ENCODE measurements at regions not wholly inside any gene's neighbourhood (a gene's known extent, or its start where the extent isn't known, plus 50 kb on each side); places are given as distances from the start of the nearest gene placed in this dataset.
"Not testable (repeated sequence)": the region's sequence is repeated elsewhere in the genome, so short reads cannot be mapped to it uniquely, and the experiment has no call there.

GRCh38 chr14:103243764-103244737 lies 90.0 kb upstream of the EIF5 start:
- no peak for TF ChIP-seq CTCF (IDR thresholded peaks at IDR 0.05; ENCODE audit: low read length, missing control alignments)
- no peak overlapping the region for H3K4me3 ChIP-seq (replicated peaks; ENCODE audit: low read depth, low read length)
- peak; percentile 16 for DNase-seq (ENCODE audit: low read depth)

- not testable (repeated sequence) for H3K4me3 ChIP-seq (replicated peaks; ENCODE audit: low read depth, low read length)
- DNase-seq (ENCODE audit: low read depth), result peak; percentile 43
Observed at GRCh38 chr14:103245624-103246031, 88.4 kb upstream of the EIF5 start.

GRCh38 chr14:103246070-103246469 lies 88.0 kb upstream of the EIF5 start:
- no peak for TF ChIP-seq CTCF (IDR thresholded peaks at IDR 0.05; ENCODE audit: low read length, missing control alignments)
- DNase-seq (ENCODE audit: low read depth), result no peak
- no peak overlapping the region for H3K4me3 ChIP-seq (replicated peaks; ENCODE audit: low read depth, low read length)

GRCh38 chr14:103247169-103247606 lies 86.8 kb upstream of the EIF5 start:
- peak; percentile 23 for DNase-seq (ENCODE audit: low read depth)
- H3K4me3 ChIP-seq (replicated peaks; ENCODE audit: low read depth, low read length), result no peak overlapping the region
- TF ChIP-seq CTCF (IDR thresholded peaks at IDR 0.05; ENCODE audit: low read length, missing control alignments), result no peak

- no peak for DNase-seq (ENCODE audit: low read depth)
- no peak overlapping the region for H3K4me3 ChIP-seq (replicated peaks; ENCODE audit: low read depth, low read length)
- TF ChIP-seq CTCF (IDR thresholded peaks at IDR 0.05; ENCODE audit: low read length, missing control alignments), result no peak
Observed at GRCh38 chr14:103250181-103250580, 83.9 kb upstream of the EIF5 start.

GRCh38 chr14:103250874-103251273 lies 83.2 kb upstream of the EIF5 start:
- TF ChIP-seq CTCF (IDR thresholded peaks at IDR 0.05; ENCODE audit: low read length, missing control alignments), result no peak
- H3K4me3 ChIP-seq (replicated peaks; ENCODE audit: low read depth, low read length), result no peak overlapping the region
- DNase-seq (ENCODE audit: low read depth), result no peak

- DNase-seq (ENCODE audit: low read depth), result no peak
- TF ChIP-seq CTCF (IDR thresholded peaks at IDR 0.05; ENCODE audit: low read length, missing control alignments), result no peak
- H3K4me3 ChIP-seq (replicated peaks; ENCODE audit: low read depth, low read length), result no peak overlapping the region
Observed at GRCh38 chr14:103255555-103255954, 78.5 kb upstream of the EIF5 start.

All from fibroblast of pulmonary artery (primary cell).